GM23248 (cell line): ENCODE measurements at regions not wholly inside any gene's neighbourhood (a gene's known extent, or its start where the extent isn't known, plus 50 kb on each side); places are given as distances from the start of the nearest gene placed in this dataset.

ENCODE experiments used
- DNase-seq: peaks from one replicate; pipeline ENCODE4 v3.0.0-alpha.2; 2015
- H2AFZ ChIP-seq: fragments of 200-600 bp; sonication (generic); 2 replicates; pipeline ENCODE4 v1.6.1; 2016; ENCODE audit warnings: antibody characterized with exemption
- H3F3A ChIP-seq: fragments of 200-600 bp; sonication (generic); 2 replicates; pipeline ENCODE4 v1.6.1; 2016; ENCODE audit warnings: mild to moderate bottlenecking, antibody characterized with exemption, mixed run types; ENCODE audit not compliant: insufficient read depth
- H3K27ac ChIP-seq: fragments of 200-600 bp; sonication (generic); 2 replicates; pipeline ENCODE4 v1.5.1; 2016; ENCODE audit warnings: mild to moderate bottlenecking
- H3K27me3 ChIP-seq: fragments of 200-600 bp; sonication (generic); replicated peaks from 2 replicates; pipeline ENCODE4 v1.6.1; 2016; ENCODE audit warnings: mild to moderate bottlenecking; ENCODE audit not compliant: insufficient read depth
- H3K36me3 ChIP-seq: fragments of 200-600 bp; sonication (generic); 2 replicates; pipeline ENCODE4 v1.6.1; 2016; ENCODE audit warnings: low read depth, mild to moderate bottlenecking
- H3K4me1 ChIP-seq: fragments of 200-600 bp; sonication (generic); 2 replicates; pipeline ENCODE4 v1.6.1; 2016; ENCODE audit warnings: mild to moderate bottlenecking; ENCODE audit not compliant: insufficient read depth
- H3K4me2 ChIP-seq: fragments of 200-600 bp; sonication (generic); one replicate; pipeline ENCODE4 v1.6.1; 2016; ENCODE audit warnings: mild to moderate bottlenecking; ENCODE audit not compliant: unreplicated experiment
- H3K4me3 ChIP-seq: fragments of 200-600 bp; sonication (generic); 2 replicates; pipeline ENCODE4 v1.5.1; 2016; ENCODE audit warnings: mild to moderate bottlenecking
- H3K79me2 ChIP-seq: fragments of 200-600 bp; sonication (generic); 2 replicates; pipeline ENCODE4 v1.6.1; 2016; ENCODE audit warnings: mild to moderate bottlenecking; ENCODE audit not compliant: insufficient read depth
- H3K9ac ChIP-seq: fragments of 200-600 bp; sonication (generic); 2 replicates; pipeline ENCODE4 v1.6.1; 2016; ENCODE audit warnings: mild to moderate bottlenecking
- H3K9me2 ChIP-seq: fragments of 200-600 bp; sonication (generic); 2 replicates; pipeline ENCODE4 v1.6.1; 2016; ENCODE audit warnings: mixed run types, mild to moderate bottlenecking, moderate library complexity; ENCODE audit not compliant: insufficient read depth
- H3K9me3 ChIP-seq: fragments of 200-600 bp; sonication (generic); one replicate; pipeline ENCODE4 v1.6.1; 2017; ENCODE audit warnings: low read depth
- H4K20me1 ChIP-seq: fragments of 200-600 bp; sonication (generic); 2 replicates; pipeline ENCODE4 v1.6.0; 2016; ENCODE audit not compliant: insufficient read depth
- EZH2 ChIP-seq: fragments of 200-600 bp; sonication (generic); IDR thresholded peaks from 2 replicates; pipeline ENCODE4 v1.6.1; 2018; ENCODE audit warnings: antibody characterized with exemption, mild to moderate bottlenecking; ENCODE audit not compliant: insufficient read depth, poor library complexity, severe bottlenecking
- EZH2phosphoT487 ChIP-seq: fragments of 200-600 bp; sonication (generic); IDR thresholded peaks from 2 replicates; pipeline ENCODE4 v1.6.1; 2018; ENCODE audit warnings: antibody characterized with exemption, moderate library complexity, mild to moderate bottlenecking, low read depth; ENCODE audit not compliant: insufficient read depth
- WGBS, 2 experiments: methylation state at CpG; one replicate each; pipeline ENCODE4 v1.1.6; 2015 to 2017; ENCODE audit warnings: low lambda C conversion rate in 2 of 2, low coverage in 1 of 2; ENCODE audit errors: missing lambda C conversion rate in 2 of 2; 5-methylcytosine and 5-hydroxymethylcytosine counted together
- in situ Hi-C: fragments of 300-500 bp; cut with MboI; formaldehyde crosslinking; loops from 2 replicates; pipeline ENCODE4 v1.15.0; 2020

- H3K27me3 ChIP-seq = no peaks in the 10 kb centered on the region
- no peaks in the 10 kb centered on the region for H3K9me2 ChIP-seq
- no peaks in the 10 kb centered on the region for H3K9me3 ChIP-seq
- WGBS, 2 experiments = 55 to 62% methylated on average over 3 of the region's 3 CpGs
- H3K27ac ChIP-seq = no peak overlapping the region
- peaks cover 9% of the 10 kb centered on the region; the same call in 1 of the 2 replicates for H3K4me1 ChIP-seq
- TF ChIP-seq EZH2 (no peak), EZH2phosphoT487 (no peak)
- H3K4me2 ChIP-seq = no peak overlapping the region
- H2AFZ ChIP-seq = no peak overlapping the region
- H3K9ac ChIP-seq = no peak overlapping the region
- H3F3A ChIP-seq = peaks cover 12% of the 10 kb centered on the region; the same call in 1 of the 2 replicates
- H3K36me3 ChIP-seq = no peaks in the 10 kb centered on the region
- DNase-seq = no peak
- in situ Hi-C loops = no loop called here
- no peaks in the 10 kb centered on the region for H3K79me2 ChIP-seq
- no peaks in the 10 kb centered on the region for H4K20me1 ChIP-seq
- H3K4me3 ChIP-seq = no peak overlapping the region
These were observed 308.2 kb upstream of the NR5A2 start for GRCh38 chr1:199719156-199719842.

- H3K36me3 ChIP-seq = no peaks in the 10 kb centered on the region
- no peak overlapping the region for H3K9ac ChIP-seq
- peaks cover 9% of the 10 kb centered on the region; the same call in 1 of the 2 replicates for H3K4me1 ChIP-seq
- no peak for DNase-seq
- no peak overlapping the region for H2AFZ ChIP-seq
- H3K4me2 ChIP-seq = no peak overlapping the region
- H4K20me1 ChIP-seq = no peaks in the 10 kb centered on the region
- H3K9me3 ChIP-seq = no peaks in the 10 kb centered on the region
- no peaks in the 10 kb centered on the region for H3K9me2 ChIP-seq
- H3K27ac ChIP-seq = no peak overlapping the region
- in situ Hi-C loops = no loop called here
- 0 to 3% methylated on average over 2 of the region's 2 CpGs for WGBS, 2 experiments
- no peaks in the 10 kb centered on the region for H3K79me2 ChIP-seq
- peaks cover 12% of the 10 kb centered on the region; the same call in 1 of the 2 replicates for H3F3A ChIP-seq
- H3K27me3 ChIP-seq = no peaks in the 10 kb centered on the region
- H3K4me3 ChIP-seq = no peak overlapping the region
- no peak for TF ChIP-seq EZH2phosphoT487
- no peak for TF ChIP-seq EZH2
These were observed 307.0 kb upstream of the NR5A2 start for GRCh38 chr1:199720496-199720895.

DNA sequence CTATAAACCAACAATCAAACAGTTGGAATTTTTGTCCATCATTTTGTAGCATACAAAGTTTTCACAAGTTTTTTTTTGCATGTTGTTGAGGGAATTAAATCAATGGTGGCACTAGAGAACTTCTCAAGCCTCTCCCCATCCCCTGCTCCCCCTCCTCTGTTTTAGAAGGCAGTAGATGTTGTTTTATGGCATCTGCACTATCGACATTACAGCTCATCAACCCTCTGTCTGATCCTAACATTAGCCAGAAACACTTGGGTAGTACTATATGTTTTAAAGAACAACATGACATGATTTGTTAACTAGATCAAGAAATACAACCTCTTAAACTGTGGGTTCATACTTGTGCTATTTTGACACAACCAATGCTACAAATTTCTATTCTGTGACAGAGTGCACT is 306.5 kb upstream of the NR5A2 start:
- H3F3A ChIP-seq = peaks cover 12% of the 10 kb centered on the region; the same call in 1 of the 2 replicates
- no peak overlapping the region for H3K9ac ChIP-seq
- H4K20me1 ChIP-seq = no peaks in the 10 kb centered on the region
- no peaks in the 10 kb centered on the region for H3K9me2 ChIP-seq
- no peak overlapping the region for H2AFZ ChIP-seq
- no peaks in the 10 kb centered on the region for H3K36me3 ChIP-seq
- H3K4me1 ChIP-seq = peaks cover 9% of the 10 kb centered on the region; the same call in 1 of the 2 replicates
- no peaks in the 10 kb centered on the region for H3K9me3 ChIP-seq
- H3K27ac ChIP-seq = no peak overlapping the region
- in situ Hi-C loops = no loop called here
- H3K4me2 ChIP-seq = no peak overlapping the region
- H3K79me2 ChIP-seq = no peaks in the 10 kb centered on the region
- no peak for TF ChIP-seq EZH2phosphoT487
- TF ChIP-seq EZH2 = no peak
- DNase-seq = no peak
- 82 to 85% methylated on average over 1 of the region's 1 CpG for WGBS, 2 experiments
- no peak overlapping the region for H3K4me3 ChIP-seq
- H3K27me3 ChIP-seq = no peaks in the 10 kb centered on the region

DNA sequence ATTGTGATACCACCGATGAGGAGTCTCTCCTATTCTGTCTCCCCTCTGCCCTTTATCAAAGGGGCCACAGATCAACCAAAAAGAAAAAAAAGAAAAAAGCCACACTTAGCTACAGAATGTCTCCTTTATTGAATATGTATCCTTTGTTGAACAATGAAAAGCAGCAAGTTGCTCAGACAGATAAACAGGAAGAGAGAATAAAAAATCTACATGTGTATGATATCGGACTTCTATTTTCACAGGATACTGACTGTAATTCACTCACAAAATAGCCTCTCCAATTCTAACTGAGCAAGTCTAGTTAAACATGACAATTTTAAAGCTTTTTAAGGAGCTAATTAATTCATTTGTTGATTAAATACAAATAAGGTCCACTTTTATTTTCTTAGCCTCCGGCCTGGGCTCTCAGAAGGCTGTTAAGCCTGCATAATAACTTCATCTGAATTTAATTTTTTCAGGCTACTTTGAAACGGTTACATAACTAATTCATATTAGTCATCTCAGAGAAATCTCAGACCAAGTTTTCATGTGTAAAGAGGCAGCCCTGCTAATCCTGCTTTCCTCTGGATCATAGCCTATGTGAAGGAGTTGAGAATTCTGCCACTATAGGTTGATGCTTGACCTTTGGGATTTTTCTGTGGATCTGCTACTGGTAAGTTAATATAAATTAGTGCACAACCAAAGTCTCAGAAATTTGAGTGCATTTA is 304.1 kb upstream of the NR5A2 start:
- no peaks in the 10 kb centered on the region for H3K79me2 ChIP-seq

More for the DNA sequence above, 304.1 kb upstream of the NR5A2 start:
- Histone ChIP-seq H3K4me3 (no peak overlapping the region), H3K9me3 (no peaks in the 10 kb centered on the region), H3K27ac (no peak overlapping the region), H4K20me1 (no peaks in the 10 kb centered on the region), H3F3A (peaks cover 12% of the 10 kb centered on the region; the same call in 1 of the 2 replicates), H3K36me3 (no peaks in the 10 kb centered on the region), H3K9me2 (no peaks in the 10 kb centered on the region), H3K9ac (no peak overlapping the region), H3K4me2 (no peak overlapping the region), H2AFZ (no peak overlapping the region), H3K27me3 (no peaks in the 10 kb centered on the region), H3K4me1 (peaks cover 9% of the 10 kb centered on the region; the same call in 1 of the 2 replicates)
- 30 to 32% methylated on average over 4 of the region's 4 CpGs for WGBS, 2 experiments
- in situ Hi-C loops = no loop called here
- peak; percentile 66 for DNase-seq
- no peak for TF ChIP-seq EZH2
- no peak for TF ChIP-seq EZH2phosphoT487
